GM21423 (cell line): ENCODE measurements at regions not wholly inside any gene's neighbourhood (a gene's known extent, or its start where the extent isn't known, plus 50 kb on each side); places are given as distances from the start of the nearest gene placed in this dataset.
"Not testable (repeated sequence)": the region's sequence is repeated elsewhere in the genome, so short reads cannot be mapped to it uniquely, and the experiment has no call there.

ENCODE experiments used
- ATAC-seq: cut with Tn5 transposase; IDR thresholded peaks from one replicate; pipeline ENCODE4 v1.9.1; 2021; ENCODE audit warnings: mild to moderate bottlenecking, moderate library complexity; ENCODE audit not compliant: unreplicated experiment

DNA sequence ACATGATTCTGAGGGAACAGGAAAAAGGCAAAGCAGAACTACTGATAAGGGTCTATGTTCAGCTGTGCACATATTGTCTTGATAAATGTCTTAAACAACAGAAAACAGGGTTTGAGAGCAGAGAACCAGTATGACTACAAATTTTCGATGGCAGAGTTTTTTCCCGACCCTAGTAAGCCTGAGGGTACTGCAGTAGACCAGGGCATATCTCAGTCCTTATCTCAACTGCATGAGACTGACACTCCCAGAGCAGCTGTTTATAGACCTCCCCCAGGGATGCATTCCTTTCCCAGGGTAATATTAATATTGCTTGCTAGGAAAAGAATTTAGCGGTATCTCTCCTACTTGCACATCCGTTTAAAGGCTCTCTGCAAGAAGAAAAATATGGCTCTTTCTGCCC, 1176.8 kb upstream of the ADGRB3 start:
- ATAC-seq, result no peak

DNA sequence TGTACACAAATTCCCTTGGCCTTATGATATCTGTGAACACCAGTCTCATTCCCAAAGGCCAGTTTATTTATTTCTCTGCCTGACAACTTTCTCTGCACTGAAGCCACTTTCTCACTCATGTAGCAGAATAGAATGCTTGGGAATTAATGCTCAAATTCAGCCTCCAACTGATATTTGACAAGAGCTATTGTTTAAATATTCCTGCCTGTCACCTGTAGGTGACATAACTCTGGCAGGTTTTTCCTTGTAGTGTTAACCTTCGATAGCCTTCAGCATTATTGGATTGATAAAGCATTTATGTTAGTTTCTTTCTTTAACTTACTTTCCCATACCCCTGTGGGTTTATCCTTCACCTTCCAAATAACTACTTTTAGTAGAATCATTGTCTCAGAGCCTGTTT, 1183.2 kb upstream of the ADGRB3 start:
- no peak for ATAC-seq

DNA sequence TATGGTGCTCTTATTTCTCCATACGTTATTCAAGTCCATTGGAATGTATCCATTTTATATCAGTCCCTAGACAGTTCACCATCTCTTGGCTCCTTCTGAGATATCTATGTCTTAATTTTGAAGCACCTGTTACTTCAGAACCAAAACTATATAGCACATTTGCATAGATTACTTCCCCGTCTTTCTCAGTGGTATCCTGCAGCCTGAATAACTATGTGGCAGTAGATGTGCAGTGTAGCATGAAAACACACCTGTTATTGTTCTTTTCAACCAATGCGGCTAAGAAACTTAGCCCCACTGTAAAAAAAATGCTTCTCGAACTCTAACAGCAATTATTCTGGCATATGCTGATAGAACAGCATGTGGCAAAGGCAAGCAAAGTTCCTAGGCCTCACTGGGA, 1184.4 kb upstream of the ADGRB3 start:
- ATAC-seq, result no peak

DNA sequence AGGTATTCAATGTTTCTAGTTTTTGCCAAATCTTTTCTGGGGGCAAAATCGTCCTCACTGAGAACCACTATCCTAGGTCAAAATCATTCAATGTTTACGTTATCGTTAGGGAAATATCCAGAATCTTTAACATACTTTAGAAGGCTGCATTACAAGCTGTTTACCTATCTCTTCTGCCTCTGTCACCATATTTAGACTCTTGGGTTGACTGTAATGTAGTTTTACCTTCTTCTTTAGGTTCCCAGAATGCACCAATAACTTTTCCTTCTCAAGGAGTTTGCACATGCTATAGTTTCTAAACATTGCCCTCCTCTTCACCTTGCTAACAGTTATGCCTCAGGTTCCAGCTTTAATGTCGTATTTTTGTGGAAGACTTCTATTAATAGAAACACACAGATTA, 1185.5 kb upstream of the ADGRB3 start:
- ATAC-seq, result no peak

DNA sequence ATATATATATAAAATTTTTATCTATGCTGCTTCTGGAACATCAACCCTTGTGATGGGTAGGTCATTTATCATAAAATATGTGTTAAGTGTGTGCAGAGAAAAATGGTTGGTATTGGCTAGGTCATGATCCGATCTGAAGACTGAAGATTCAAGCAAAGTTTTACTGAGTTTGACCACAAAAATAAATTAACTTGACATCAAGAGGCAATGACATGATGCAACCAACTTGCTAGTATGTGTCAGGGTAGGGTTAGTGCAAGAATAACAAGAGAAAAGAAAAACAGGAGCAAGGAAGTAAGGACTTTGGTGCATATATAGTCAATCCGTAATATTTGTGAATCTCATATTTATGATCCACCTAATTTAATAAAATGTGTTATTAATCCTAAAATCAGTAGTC, 1202.0 kb upstream of the ADGRB3 start:
- no peak for ATAC-seq

DNA sequence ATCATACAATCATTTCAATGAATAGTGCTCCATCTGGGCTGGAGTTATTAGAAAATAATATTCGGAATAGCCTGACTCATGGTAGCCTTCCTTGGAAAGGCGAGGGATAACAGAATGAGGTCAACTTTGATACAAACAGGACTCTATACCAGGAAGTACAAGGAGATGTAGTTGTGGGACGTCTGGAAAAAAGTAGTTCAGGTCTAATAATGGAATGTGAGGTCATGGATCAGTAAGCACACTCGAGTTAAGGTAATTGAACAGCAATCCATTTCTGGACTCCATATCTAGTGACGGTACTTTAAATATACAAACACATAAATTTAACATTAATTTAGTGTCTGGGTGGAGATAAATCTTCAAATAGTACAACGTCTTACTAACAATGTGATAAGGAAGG, 1204.0 kb upstream of the ADGRB3 start:
- no peak for ATAC-seq

DNA sequence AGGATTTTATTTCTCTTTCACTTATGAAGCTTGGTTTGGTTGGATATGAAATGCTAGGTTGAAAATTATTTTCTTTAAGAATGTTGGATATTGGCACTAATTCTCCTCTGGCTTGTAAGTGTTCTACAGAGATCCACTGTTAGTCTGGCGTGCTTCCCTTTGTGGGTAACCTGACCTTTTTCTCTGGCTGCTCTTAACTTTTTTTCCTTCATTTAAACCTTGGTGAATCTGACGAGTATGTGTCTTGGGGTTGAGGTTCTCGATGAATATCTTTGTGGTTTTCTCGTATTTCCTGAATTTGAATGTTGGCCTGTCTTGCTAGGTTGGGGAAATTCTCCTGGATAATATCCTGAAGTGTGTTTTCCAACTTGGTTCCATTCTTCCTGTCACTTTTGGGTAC, 1208.4 kb upstream of the ADGRB3 start:
- ATAC-seq, result not testable (repeated sequence)

DNA sequence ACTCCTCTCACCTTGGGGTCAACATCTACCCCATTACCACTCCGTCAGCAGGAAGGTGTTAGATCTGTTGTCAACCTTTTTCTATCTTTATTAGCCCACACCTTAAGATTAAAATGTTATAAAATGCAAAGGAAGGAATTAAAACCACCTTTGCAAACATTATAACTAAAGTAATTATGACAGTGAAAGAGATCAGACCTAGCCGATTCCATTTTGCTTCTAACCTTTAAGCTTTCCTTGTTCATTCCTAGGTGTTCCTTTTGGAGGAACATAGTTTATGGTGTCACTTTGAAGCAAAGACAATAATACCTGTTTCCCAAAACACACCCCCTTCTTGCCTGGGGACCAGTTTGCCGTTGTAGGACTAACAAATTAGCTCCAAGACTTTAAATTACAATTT, 1223.0 kb upstream of the ADGRB3 start:
- no peak for ATAC-seq

DNA sequence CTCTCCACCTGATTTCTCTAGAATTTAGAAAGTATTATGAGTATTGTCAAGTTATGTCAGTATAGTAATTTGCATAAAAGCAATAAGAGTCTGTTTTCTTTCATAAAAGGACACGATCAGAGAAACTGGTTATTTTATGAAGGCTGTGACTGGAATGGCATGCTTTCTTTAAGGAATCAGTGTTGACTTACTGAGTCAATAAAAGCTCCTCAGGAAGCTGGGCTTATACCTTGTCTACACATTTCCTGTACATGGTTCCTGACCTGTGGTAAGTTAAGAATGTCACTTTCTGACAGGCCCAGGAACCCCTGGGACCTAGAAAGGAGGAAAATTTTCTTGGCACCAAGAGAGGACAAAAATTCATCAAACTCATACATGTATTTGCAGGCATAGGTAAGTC, 1224.0 kb upstream of the ADGRB3 start:
- no peak for ATAC-seq

DNA sequence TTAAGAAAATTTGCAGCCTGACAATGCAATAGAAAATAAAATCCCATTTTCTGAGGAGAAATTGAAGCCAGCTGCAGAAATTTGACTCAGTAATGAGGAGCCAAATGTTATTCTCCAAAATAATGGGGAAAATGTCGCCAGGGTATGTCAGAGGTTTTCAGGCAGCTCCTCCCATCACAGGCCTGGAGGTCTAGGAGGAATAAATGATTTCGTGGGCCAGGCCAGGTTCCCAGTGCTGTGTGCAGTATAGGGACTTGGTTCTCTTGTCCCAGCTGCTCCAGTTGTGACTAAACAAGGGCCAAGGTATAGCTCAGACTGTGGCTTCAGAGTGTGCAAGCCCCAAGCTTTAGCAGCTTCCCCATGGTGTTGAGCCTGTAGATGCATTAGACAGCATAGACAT, 1240.8 kb upstream of the ADGRB3 start:
- no peak for ATAC-seq

DNA sequence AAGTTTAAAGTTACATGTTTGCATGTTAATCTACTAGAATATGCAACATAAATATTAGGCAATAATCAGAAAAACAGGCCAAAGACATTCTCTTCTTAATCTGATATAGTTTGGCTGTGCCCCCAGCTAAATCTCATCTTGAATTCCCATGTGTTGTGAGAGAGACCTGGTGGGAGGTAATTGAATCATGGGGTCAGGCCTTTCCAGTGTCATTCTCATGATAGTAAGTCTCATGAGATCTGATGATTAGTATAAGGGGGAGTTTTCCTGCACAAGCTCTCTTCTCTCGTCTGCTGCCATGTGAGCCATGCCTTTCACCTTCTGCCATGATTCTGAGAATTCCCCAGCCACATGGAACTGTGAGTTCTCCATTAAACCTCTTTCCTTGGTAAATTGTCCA, 1241.7 kb upstream of the ADGRB3 start:
- no peak for ATAC-seq

DNA sequence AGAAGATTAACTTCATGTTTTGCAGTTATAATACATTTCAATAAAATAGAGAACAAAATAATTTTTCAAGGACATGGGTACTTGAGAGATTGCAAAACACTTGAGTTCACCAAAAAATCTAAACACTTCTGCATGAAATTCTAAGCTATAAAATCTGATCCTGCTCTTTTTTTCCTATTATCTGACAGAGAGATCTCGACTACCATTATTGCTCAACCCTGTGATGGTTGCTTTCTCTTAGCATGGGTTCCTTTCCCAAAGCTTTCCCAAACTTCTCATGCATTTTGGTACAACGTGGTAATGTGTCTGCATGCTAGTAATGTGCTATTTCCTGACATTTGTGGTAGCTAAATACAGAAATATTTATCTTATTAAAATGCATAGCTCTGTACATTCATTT, 1243.1 kb upstream of the ADGRB3 start:
- no peak for ATAC-seq

DNA sequence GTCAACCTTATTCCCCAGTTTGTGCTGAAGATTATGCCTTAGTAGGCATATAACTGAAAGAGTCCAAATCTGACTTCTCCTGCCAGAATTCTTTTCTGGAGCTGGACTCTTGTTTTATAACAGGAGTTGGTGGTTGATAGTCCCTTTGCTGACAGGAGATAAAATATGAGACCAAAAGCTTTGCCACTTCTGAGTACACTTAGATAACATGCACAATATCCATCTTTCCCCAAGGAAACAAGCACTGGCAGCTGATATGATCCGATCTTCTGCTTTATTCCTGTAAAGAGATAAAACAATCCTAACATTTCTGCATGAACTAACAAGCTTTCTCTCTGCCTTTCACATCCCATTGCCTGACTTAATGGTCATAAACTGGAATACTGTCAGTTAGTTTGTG, 1265.4 kb upstream of the ADGRB3 start:
- ATAC-seq, result no peak

DNA sequence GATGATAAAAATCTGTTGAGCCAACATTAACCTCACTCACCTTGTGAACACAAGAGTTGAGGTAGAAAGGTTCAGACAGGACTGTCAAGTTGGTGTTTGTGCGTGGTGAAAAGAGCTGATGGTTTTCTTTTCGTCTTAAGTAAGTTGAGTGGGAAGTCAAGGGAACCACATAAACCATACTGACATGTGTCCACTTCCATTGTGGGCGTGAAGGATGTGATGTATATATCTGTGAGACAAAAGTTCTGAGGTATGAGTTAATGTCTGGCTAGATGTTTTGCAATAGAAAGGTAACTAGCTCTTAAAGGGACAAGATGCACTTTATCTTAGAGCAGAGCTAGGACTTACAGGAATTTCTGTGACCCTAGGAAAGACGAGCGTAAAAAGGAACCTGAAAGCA, 1272.1 kb upstream of the ADGRB3 start:
- ATAC-seq, result no peak

DNA sequence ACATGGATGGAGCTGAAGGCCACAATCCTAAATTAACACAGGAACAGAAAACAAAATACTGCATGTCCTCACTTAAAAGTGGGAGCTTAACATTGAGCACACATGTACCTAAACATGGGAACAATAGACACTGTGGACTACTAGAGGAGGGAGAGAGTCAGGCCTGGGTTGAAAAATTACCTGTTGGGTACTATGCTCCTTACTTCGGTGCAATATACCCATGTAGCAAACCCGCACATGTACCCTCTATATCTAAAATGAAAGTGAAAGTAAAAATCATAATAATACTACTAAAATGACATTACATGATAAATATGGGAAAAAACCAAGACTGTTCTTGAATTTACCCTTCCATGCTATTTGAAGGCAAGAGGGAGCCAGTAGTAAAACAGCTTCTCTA, 1273.8 kb upstream of the ADGRB3 start:
- no peak for ATAC-seq

DNA sequence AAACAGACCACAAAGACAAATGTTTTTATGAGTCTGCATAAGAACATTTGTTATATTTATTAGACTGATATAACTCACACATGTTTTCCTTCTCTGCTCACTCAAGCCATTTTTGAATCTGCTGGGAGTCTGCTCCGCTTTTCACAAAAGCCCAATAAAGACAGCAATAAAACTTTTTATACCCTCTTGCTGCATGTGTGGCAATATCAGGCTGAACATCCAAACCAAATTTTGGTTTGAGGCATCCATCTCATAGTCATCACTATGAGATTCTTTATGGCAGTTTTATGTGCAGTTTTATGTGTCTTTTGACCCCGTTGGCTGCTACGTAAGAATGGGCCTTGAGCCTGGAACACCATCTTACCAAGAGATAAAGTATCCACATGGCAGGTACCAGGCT, 1276.8 kb upstream of the ADGRB3 start:
- no peak for ATAC-seq

DNA sequence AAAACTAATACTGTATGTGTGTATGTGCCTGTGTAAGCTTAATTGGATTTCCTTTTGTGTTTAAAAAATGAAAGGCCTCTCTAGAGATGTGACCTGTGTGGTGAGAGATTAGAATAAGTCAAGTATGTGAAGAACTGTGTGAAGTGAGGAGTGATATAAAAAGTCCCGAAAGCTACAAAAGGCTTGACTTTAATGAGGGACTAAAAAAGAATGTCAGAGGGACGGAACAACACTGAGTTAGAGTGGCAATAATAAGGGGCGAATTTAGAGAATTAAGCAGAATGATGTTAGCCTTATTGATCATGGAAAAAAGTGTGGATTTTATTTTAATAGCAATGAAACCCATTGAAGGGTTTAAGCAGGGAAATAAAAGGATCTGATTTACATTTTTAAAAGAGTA, 1281.2 kb upstream of the ADGRB3 start:
- ATAC-seq, result no peak

DNA sequence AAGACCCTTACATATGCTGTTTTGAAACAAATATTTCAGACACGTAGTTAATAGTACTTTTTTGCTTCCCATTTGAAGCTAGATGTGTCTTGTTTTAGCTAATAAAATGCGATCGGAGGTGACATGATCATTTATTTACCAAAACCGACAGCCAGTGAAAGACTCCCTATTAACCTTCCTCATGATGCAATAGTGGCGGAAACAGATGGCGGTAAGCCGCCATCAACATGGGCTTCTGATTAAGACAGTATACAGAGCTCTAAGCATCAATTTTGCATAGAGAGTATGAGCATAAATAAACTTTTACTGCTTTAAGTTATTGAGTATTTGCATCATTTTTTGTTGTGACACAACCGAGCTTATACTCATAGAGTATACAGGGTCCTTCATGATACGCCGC, 1282.4 kb upstream of the ADGRB3 start:
- no peak for ATAC-seq

DNA sequence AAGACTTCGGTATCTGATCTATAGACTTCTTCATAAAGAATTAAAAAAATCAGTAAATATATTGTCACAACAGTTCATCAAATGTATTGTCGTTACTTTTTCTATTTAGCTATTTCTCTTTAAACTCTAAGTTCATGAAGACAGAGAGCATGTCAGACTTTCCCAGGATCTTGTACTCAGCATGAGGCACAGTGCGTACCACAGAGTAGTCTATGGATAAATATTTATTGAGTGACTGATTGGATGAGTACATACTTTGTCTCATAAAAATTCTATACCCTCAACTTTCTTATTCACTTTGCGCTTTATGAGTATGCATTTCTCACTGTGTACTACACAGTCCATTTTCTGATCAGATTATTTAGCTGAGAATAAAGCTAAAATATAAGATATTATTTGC, 1284.4 kb upstream of the ADGRB3 start:
- no peak for ATAC-seq

DNA sequence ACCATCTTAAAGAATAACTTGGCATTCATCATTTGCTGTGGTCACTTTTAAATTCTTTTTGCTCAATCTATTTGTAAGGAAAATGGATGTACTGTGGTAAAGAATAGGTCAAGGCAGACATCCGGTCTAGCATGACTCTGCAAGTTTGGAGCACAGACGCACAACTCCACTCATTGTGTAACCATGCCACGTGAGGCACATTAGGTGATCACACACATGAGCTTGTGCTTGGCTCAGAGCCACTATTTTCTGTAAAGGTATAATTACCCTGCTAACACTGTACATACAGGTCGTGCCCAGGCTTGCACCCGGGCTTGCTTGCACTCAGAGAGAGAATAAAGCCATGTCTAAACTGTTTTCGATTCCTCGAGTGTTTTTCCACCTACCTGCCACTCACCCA, 1289.1 kb upstream of the ADGRB3 start:
- ATAC-seq, result no peak

DNA sequence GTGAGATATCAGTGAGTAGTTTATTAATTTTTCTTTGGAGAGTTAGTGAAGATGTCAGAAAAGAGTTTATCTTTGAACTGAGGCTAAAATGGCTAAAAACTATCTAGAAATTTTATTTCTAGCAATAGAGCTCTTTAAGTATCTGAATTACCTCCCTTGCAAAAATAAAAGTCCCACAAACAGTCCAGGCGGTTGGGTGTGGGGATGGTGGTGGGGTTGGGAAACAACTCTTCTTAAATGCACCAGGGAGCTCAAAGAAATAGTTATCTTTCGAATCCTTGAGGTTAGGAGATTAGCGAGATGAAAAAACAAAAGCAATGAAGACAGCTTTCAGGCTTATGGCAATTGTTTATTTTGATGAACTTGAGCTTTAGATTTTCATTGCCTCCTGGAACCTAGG, 1299.1 kb upstream of the ADGRB3 start:
- no peak for ATAC-seq

DNA sequence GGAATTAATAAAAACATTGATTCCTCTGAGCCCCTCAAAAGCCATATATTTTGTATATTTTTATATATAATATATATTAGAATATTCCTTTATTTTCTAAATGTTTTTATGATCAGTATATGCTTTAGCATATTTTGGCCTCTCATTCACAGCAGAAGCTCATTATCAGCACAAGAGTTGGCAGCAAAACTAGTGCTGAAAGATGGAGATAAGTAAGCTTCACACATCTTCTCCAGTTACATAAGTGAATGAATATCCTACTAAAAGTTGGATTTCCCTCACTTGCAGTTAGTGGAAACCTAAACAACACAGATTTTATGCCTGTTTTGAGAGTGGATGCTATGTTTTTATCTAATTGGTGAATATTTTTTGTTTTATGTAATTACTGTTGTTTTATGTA, 1303.8 kb upstream of the ADGRB3 start:
- no peak for ATAC-seq

DNA sequence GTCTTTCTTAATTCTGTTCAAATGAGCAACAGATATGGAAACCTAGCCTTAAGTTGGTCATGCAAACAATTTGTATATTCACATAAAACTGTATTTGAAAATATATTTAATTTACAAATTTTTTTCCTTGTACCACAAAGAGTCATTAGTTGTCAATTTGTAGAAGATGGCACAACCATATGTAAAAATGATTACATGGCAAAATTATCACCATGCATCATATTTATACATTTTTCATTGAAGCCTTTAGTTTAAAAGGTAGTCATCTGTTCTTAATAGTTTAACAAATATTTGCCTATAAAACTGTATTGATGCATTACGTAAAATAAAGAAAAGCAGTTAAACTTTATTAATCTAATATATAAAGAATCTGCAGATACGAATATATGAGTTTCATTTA, 1306.8 kb upstream of the ADGRB3 start:
- ATAC-seq, result no peak

DNA sequence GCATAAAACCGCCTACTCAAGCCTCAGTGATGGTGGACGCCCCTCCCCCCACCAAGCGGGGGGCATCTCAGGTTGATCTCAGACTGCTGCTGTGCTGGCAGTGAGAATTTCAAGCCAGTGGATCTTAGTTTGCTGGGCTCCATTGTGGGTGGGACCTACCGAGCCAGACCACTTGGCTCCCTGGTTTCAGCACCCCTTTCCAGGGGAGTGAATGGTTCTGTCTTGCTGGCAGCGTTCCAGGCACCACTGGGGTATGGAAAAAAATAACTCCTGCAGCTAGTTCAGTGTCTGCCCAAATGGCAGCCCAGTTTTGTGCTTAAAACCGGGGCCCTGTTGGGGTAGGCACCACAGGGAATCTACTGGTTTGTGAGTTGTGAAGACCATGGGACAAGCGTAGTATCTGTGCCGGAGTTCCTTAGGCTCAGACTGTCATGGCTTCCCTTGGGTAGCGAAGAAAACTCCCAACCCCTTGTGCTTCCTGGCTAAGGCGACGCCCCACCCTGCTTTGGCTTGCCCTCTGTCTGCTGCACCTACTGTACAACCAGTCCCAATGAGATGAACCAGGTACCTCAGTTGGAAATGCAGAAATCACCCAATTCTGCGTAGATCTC, 1334.5 kb upstream of the ADGRB3 start:
- no peak for ATAC-seq
